ENCODE measurements at regions not wholly inside any gene's neighbourhood (a gene's known extent, or its start where the extent isn't known, plus 50 kb on each side); places are given as distances from the start of the nearest gene placed in this dataset.

- TF ChIP-seq POLR2A (IDR thresholded peaks at IDR 0.05; ENCODE audit: low read length), result no peak
- TF ChIP-seq GATA1 (IDR thresholded peaks at IDR 0.05; ENCODE audit: low read depth, low read length), result no peak
Measured at GRCh38 chr2:228545041-228545747, 363.7 kb upstream of the SPHKAP start.
